ENCODE measurements at regions not wholly inside any gene's neighbourhood (a gene's known extent, or its start where the extent isn't known, plus 50 kb on each side); places are given as distances from the start of the nearest gene placed in this dataset.

DNA sequence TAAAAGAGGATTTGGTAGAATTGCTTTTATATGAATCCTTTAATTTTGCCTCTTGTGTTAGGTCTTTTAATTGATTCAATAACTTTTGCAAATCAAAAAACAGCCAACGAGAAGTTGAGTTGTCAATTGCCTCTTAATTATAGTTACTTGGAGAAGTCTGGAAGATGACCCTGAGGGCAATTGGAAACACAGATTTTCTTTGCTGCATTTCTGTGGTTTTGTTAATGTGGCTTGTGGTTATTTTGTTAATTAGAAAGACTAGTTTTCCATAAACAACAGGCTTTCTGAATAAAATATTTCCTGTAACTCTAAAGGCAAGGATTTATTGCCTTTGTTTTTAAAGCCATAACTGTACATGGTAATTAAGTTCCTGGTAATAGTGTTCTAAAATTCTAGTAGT lies 513.0 kb downstream of the EPHA7 start (continued):
- TF ChIP-seq TEAD4 (IDR thresholded peaks at IDR 0.05; ENCODE audit: low read depth, low read length) (no peak), TBP (IDR thresholded peaks at IDR 0.05; ENCODE audit: low read depth, low read length) (no peak)

Data from H1 (cell line).